GM23338 (cell line): ENCODE measurements at regions not wholly inside any gene's neighbourhood (a gene's known extent, or its start where the extent isn't known, plus 50 kb on each side); places are given as distances from the start of the nearest gene placed in this dataset.

Experiments used
- ATAC-seq: fragments of 200-7000 bp; cut with Tn5 transposase; 3 replicates; pipeline ENCODE4 v1.9.1; 2020
- DNase-seq: peaks from one replicate; pipeline ENCODE4 v3.0.0-alpha.2; 2015; ENCODE audit warnings: low spot score
- H2AFZ ChIP-seq: fragments of 200-600 bp; sonication (generic); 2 replicates; pipeline ENCODE4 v1.8.0; 2016; ENCODE audit warnings: antibody characterized with exemption, mild to moderate bottlenecking, moderate library complexity
- H3F3A ChIP-seq: fragments of 200-600 bp; sonication (generic); replicated peaks from 2 replicates; pipeline ENCODE4 v1.8.0; 2017; ENCODE audit warnings: antibody characterized with exemption, mixed run types, low read depth
- H3K27ac ChIP-seq: fragments of 200-600 bp; sonication (generic); 2 replicates; pipeline ENCODE4 v1.6.1; 2016; ENCODE audit warnings: low read depth
- H3K27me3 ChIP-seq: fragments of 200-600 bp; sonication (generic); 2 replicates; pipeline ENCODE4 v1.8.0; 2016; ENCODE audit warnings: mild to moderate bottlenecking, mixed run types, moderate library complexity; ENCODE audit not compliant: insufficient read depth
- H3K36me3 ChIP-seq: fragments of 200-600 bp; sonication (generic); 2 replicates; pipeline ENCODE4 v1.8.0; 2016; ENCODE audit warnings: mild to moderate bottlenecking; ENCODE audit not compliant: insufficient read depth
- H3K4me1 ChIP-seq: fragments of 200-600 bp; sonication (generic); 2 replicates; pipeline ENCODE4 v1.8.0; 2016; ENCODE audit warnings: mild to moderate bottlenecking, moderate library complexity; ENCODE audit not compliant: insufficient read depth
- H3K4me2 ChIP-seq: fragments of 200-600 bp; sonication (generic); 2 replicates; pipeline ENCODE4 v1.7.1; 2017; ENCODE audit warnings: mixed run types
- H3K4me3 ChIP-seq: fragments of 200-600 bp; sonication (generic); 2 replicates; pipeline ENCODE4 v1.6.1; 2016; ENCODE audit warnings: mixed run types
- H3K79me2 ChIP-seq: fragments of 200-600 bp; sonication (generic); replicated peaks from 2 replicates; pipeline ENCODE4 v1.8.0; 2017; ENCODE audit warnings: mild to moderate bottlenecking; ENCODE audit not compliant: insufficient read depth
- H3K9me2 ChIP-seq: fragments of 200-600 bp; sonication (generic); 2 replicates; pipeline ENCODE4 v1.8.0; 2017; ENCODE audit not compliant: insufficient read depth
- H4K20me1 ChIP-seq: fragments of 200-600 bp; sonication (generic); replicated peaks from 2 replicates; pipeline ENCODE4 v1.8.0; 2017; ENCODE audit warnings: mild to moderate bottlenecking; ENCODE audit not compliant: insufficient read depth
- H3K27ac Mint-ChIP-seq: 2 replicates; pipeline ENCODE4 v1.8.0; 2020; ENCODE audit warnings: inconsistent platforms, mild to moderate bottlenecking, moderate library complexity, mixed read lengths
- H3K27me3 Mint-ChIP-seq: 3 replicates; pipeline ENCODE4 v1.8.0; 2022; ENCODE audit warnings: low read depth, mild to moderate bottlenecking, moderate library complexity, mixed read lengths, inconsistent platforms; ENCODE audit not compliant: insufficient read depth, poor library complexity
- H3K36me3 Mint-ChIP-seq: 3 replicates; pipeline ENCODE4 v1.8.0; 2021; ENCODE audit warnings: low read depth, mild to moderate bottlenecking, inconsistent platforms, moderate library complexity, mixed read lengths
- H3K4me1 Mint-ChIP-seq: 3 replicates; pipeline ENCODE4 v1.8.0; 2020; ENCODE audit warnings: mild to moderate bottlenecking, inconsistent platforms, mixed read lengths
- H3K4me3 Mint-ChIP-seq: 3 replicates; pipeline ENCODE4 v1.8.0; 2021; ENCODE audit warnings: moderate library complexity, mild to moderate bottlenecking, inconsistent platforms, mixed read lengths
- H3K9me3 Mint-ChIP-seq: 3 replicates; pipeline ENCODE4 v1.8.0; 2020; ENCODE audit warnings: moderate library complexity, mild to moderate bottlenecking, inconsistent platforms, mixed read lengths
- CREB1 ChIP-seq: fragments of 250-450 bp; sonication (Bioruptor Pico); IDR thresholded peaks from 2 replicates; pipeline ENCODE4 v1.5.0; 2020; ENCODE audit warnings: low read depth, mild to moderate bottlenecking, moderate library complexity
- CTCF ChIP-seq, 2 experiments: fragments of 200-600 bp in 1 of 2; sonication (generic) in 1 of 2; conservative IDR thresholded peaks; 2 replicates each; pipeline versions ENCODE4 v1.5.1 to v1.6.1; 2016 to 2017; ENCODE audit warnings: antibody characterized with exemption in 2 of 2, low read depth in 2 of 2, mild to moderate bottlenecking in 2 of 2, moderate library complexity in 1 of 2
- ETS1 ChIP-seq: IDR thresholded peaks from 2 replicates; pipeline ENCODE4 v1.6.1; 2016; ENCODE audit warnings: antibody characterized with exemption
- EZH2 ChIP-seq: fragments of 200-600 bp; sonication (generic); IDR thresholded peaks from one replicate; pipeline ENCODE4 v1.8.0; 2017; ENCODE audit warnings: antibody characterized with exemption, mild to moderate bottlenecking, low read depth; ENCODE audit not compliant: unreplicated experiment
- JUNB ChIP-seq: IDR thresholded peaks from one replicate; pipeline ENCODE4 v1.6.1; 2016; ENCODE audit warnings: antibody characterized with exemption; ENCODE audit not compliant: unreplicated experiment
- NANOG ChIP-seq: IDR thresholded peaks from 2 replicates; pipeline ENCODE4 v1.6.1; 2016; ENCODE audit warnings: antibody characterized with exemption, borderline replicate concordance
- REST ChIP-seq: IDR thresholded peaks from one replicate; pipeline ENCODE4 v1.6.1; 2018; ENCODE audit warnings: antibody characterized with exemption; ENCODE audit not compliant: unreplicated experiment
- STAT1 ChIP-seq: IDR thresholded peaks from one replicate; pipeline ENCODE4 v1.6.1; 2016; ENCODE audit warnings: antibody characterized with exemption; ENCODE audit not compliant: unreplicated experiment
- ZNF114 ChIP-seq: fragments of 250-450 bp; sonication (Bioruptor Pico); IDR thresholded peaks from 2 replicates; pipeline ENCODE4 v1.5.0; 2020; ENCODE audit warnings: mild to moderate bottlenecking, moderate library complexity
- ZNF331 ChIP-seq: fragments of 250-450 bp; sonication (Bioruptor Pico); IDR thresholded peaks from 2 replicates; pipeline ENCODE4 v1.5.0; 2020; ENCODE audit warnings: low read depth, mild to moderate bottlenecking, moderate library complexity
- ZNF462 ChIP-seq: fragments of 250-450 bp; sonication (Bioruptor Pico); IDR thresholded peaks from 2 replicates; pipeline ENCODE4 v1.5.0; 2020; ENCODE audit warnings: mild to moderate bottlenecking, moderate library complexity

GRCh38 chr15:47517737-47518136 is 199.6 kb upstream of the SEMA6D start (continued):
- TF ChIP-seq STAT1 (no peak), REST (no peak), ZNF331 (CRISPR knock-in tag) (no peak), JUNB (no peak), ZNF114 (CRISPR knock-in tag) (no peak)

- H3K79me2 ChIP-seq, result no peaks in the 10 kb centered on the region
- Mint-ChIP-seq H3K4me1 (peaks cover 2% of the 10 kb centered on the region; the same call in 1 of the 3 replicates), H3K36me3 (no peaks in the 10 kb centered on the region), H3K4me3 (no peak overlapping the region), H3K27ac (no peak overlapping the region), H3K9me3 (no peaks in the 10 kb centered on the region; the same call in 2 of the 3 replicates), H3K27me3 (no peaks in the 10 kb centered on the region)
- no peaks in the 10 kb centered on the region for H3K27me3 ChIP-seq
- H3K4me3 ChIP-seq, result no peak overlapping the region
- H3K27ac ChIP-seq, result no peak overlapping the region
- H4K20me1 ChIP-seq, result no peaks in the 10 kb centered on the region
- no peaks in the 10 kb centered on the region for H3K4me1 ChIP-seq
- no peak for ATAC-seq
- H3K4me2 ChIP-seq, result no peak overlapping the region
- no peak for DNase-seq
- H3K9me2 ChIP-seq, result peaks cover 20% of the 10 kb centered on the region
- H2AFZ ChIP-seq, result no peak overlapping the region
- H3F3A ChIP-seq, result no peaks in the 10 kb centered on the region
- no peaks in the 10 kb centered on the region for H3K36me3 ChIP-seq
- no peak for TF ChIP-seq ETS1
- no peak for TF ChIP-seq ZNF331 (CRISPR knock-in tag)
- TF ChIP-seq CTCF (conservative IDR thresholded peaks at IDR 0.05; ENCODE audit: low read depth in 2 of 2), result no peak
- no peak for TF ChIP-seq ZNF114 (CRISPR knock-in tag)
- TF ChIP-seq EZH2, result no peak
- TF ChIP-seq CREB1 (CRISPR knock-in tag), result no peak
- TF ChIP-seq ZNF462, result no peak
- TF ChIP-seq STAT1, result no peak
- TF ChIP-seq NANOG, result no peak
- TF ChIP-seq JUNB, result no peak
These were observed 193.4 kb upstream of the SEMA6D start for GRCh38 chr15:47523681-47524475.
